ENCODE measurements at regions not wholly inside any gene's neighbourhood (a gene's known extent, or its start where the extent isn't known, plus 50 kb on each side); places are given as distances from the start of the nearest gene placed in this dataset.

DNA sequence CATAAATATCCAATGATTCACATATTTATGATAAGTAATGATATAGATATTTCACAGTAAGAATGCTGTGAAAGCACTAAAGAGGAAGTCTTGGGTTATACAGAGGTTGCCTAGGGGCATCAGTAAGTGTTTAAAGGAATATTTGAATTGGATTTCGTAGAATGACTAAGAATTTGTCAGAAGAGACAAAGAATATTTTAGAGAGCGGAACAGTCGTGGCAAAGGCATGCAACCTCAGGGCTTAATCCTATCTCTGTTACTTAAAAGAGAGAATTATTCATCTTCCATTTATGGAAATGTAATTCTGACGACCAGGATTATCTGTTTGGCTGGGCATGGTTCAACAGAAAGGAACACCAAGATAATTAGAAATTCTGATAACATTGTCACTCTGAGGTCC lies 171.9 kb upstream of the NR5A2 start:
- CTCF ChIA-PET = no interaction called here
- intact Hi-C loops (cut with micrococcal nuclease; ENCODE audit: unreplicated experiment) = no loop called here
- H3K27ac ChIP-seq (ENCODE audit: low read depth, low read length, poor library complexity, severe bottlenecking) = no peak overlapping the region

DNA sequence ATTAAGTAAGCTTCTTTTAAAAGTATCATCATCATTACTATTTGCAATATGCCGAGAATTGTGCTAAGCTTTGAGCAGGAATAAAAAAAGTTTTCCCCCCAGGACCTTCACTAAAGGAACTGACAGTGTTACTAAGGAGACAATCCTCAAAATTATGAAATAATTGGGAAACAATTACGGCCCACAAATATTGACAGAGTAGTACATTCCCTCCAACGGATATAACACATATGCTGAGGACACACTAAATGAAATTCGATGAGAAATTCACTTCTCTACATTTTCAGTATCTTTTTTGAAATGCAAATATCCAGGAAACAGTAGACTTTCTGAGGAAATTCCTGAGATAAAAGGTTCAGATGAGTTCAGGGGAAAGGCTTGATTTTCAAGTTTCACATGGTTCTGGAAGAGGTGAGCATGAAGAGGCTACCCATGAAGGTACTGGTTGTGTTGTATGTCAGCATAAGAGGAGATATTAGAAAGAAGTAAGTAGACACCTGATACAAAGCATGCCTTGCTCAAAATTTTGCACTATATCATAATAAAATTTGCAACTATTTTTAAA lies 171.2 kb upstream of the NR5A2 start:
- Histone ChIP-seq H3K4me1 (ENCODE audit: insufficient read depth, low read length, poor library complexity, severe bottlenecking) (peaks cover 9% of the 10 kb centered on the region), H3K9me3 (ENCODE audit: low read depth, low read length, poor library complexity, severe bottlenecking) (no peaks in the 10 kb centered on the region), H3K27ac (ENCODE audit: low read depth, low read length, poor library complexity, severe bottlenecking) (no peak overlapping the region), H3K36me3 (ENCODE audit: insufficient read depth, low read length, poor library complexity, severe bottlenecking) (no peaks in the 10 kb centered on the region), H3K27me3 (replicated peaks; ENCODE audit: insufficient read depth, low read depth, low read length, poor library complexity) (no peaks in the 10 kb centered on the region), H3K4me3 (ENCODE audit: low read depth, low read length, poor library complexity, severe bottlenecking) (no peak overlapping the region)
- TF ChIP-seq EZH2 (IDR thresholded peaks at IDR 0.05; ENCODE audit: borderline replicate concordance, low read depth, low read length, poor library complexity, severe bottlenecking) (no peak), CTCF (conservative IDR thresholded peaks at IDR 0.05; ENCODE audit: low read depth, low read length) (no peak)
- POLR2A ChIA-PET (ENCODE audit: low non-redundant PET) = no interaction called here
- CTCF ChIA-PET = no interaction called here
- BruUV-seq (replicated peaks) = no TSS peak
- intact Hi-C loops (cut with micrococcal nuclease; ENCODE audit: unreplicated experiment) = no loop called here
- no peak for DNase-seq (ENCODE audit: low spot score)

More for the DNA sequence above, 171.9 kb upstream of the NR5A2 start:
- TF ChIP-seq CTCF (conservative IDR thresholded peaks at IDR 0.05; ENCODE audit: low read depth, low read length) (no peak), EZH2 (IDR thresholded peaks at IDR 0.05; ENCODE audit: borderline replicate concordance, low read depth, low read length, poor library complexity, severe bottlenecking) (no peak)
- Histone ChIP-seq H3K27me3 (replicated peaks; ENCODE audit: insufficient read depth, low read depth, low read length, poor library complexity) (no peaks in the 10 kb centered on the region), H3K4me3 (ENCODE audit: low read depth, low read length, poor library complexity, severe bottlenecking) (no peak overlapping the region), H3K36me3 (ENCODE audit: insufficient read depth, low read length, poor library complexity, severe bottlenecking) (no peaks in the 10 kb centered on the region), H3K9me3 (ENCODE audit: low read depth, low read length, poor library complexity, severe bottlenecking) (no peaks in the 10 kb centered on the region), H3K4me1 (ENCODE audit: insufficient read depth, low read length, poor library complexity, severe bottlenecking) (peaks cover 2% of the 10 kb centered on the region)
- DNase-seq (ENCODE audit: low spot score) = peak; percentile 6
- no TSS peak for BruUV-seq (replicated peaks)
- POLR2A ChIA-PET (ENCODE audit: low non-redundant PET) = no interaction called here

DNA sequence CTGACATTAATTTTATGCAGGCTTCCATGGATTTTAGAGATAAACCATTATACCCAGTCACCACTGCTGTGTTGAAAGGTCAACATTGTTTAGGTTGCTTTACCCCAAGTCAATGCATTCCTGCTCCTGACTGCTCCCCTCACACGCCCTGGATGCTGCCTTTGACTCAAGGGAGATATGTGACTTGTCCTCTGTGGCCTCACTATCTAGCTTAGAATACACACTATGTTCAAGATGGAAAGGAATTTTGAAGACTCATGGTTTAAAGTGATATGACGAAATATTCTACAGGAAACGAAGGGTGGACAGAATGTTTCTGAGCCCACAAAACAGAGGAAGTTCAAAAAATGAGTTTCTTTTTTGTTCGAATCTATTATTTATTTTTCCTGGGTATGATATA lies 170.4 kb upstream of the NR5A2 start:
- ChIA-PET CTCF (no interaction called here), POLR2A (ENCODE audit: low non-redundant PET) (no interaction called here)
- H3K36me3 ChIP-seq (ENCODE audit: insufficient read depth, low read length, poor library complexity, severe bottlenecking) = no peaks in the 10 kb centered on the region
- DNase-seq (ENCODE audit: low spot score) = no peak
- intact Hi-C loops (cut with micrococcal nuclease; ENCODE audit: unreplicated experiment) = no loop called here
- TF ChIP-seq CTCF (conservative IDR thresholded peaks at IDR 0.05; ENCODE audit: low read depth, low read length) = no peak
- no peak for TF ChIP-seq EZH2 (IDR thresholded peaks at IDR 0.05; ENCODE audit: borderline replicate concordance, low read depth, low read length, poor library complexity, severe bottlenecking)
- BruUV-seq (replicated peaks) = no TSS peak
- H3K4me1 ChIP-seq (ENCODE audit: insufficient read depth, low read length, poor library complexity, severe bottlenecking) = peaks cover 13% of the 10 kb centered on the region
- no peaks in the 10 kb centered on the region for H3K27me3 ChIP-seq (replicated peaks; ENCODE audit: insufficient read depth, low read depth, low read length, poor library complexity)
- no peak overlapping the region for H3K27ac ChIP-seq (ENCODE audit: low read depth, low read length, poor library complexity, severe bottlenecking)
- no peak overlapping the region for H3K4me3 ChIP-seq (ENCODE audit: low read depth, low read length, poor library complexity, severe bottlenecking)
- no peaks in the 10 kb centered on the region for H3K9me3 ChIP-seq (ENCODE audit: low read depth, low read length, poor library complexity, severe bottlenecking)

All from A673 (cell line).